Peyer's patch (tissue), 4 donors: ENCODE measurements at regions not wholly inside any gene's neighbourhood (a gene's known extent, or its start where the extent isn't known, plus 50 kb on each side); places are given as distances from the start of the nearest gene placed in this dataset.
"Not testable (repeated sequence)": the region's sequence is repeated elsewhere in the genome, so short reads cannot be mapped to it uniquely, and the experiment has no call there.

Experiments used
- POLR2A ChIP-seq, 2 donors: fragments of 450-650 bp; IDR thresholded peaks; one replicate each; pipeline ENCODE4 v1.5.1; 2017; ENCODE audit warnings: antibody characterized with exemption in 2 of 2, mild to moderate bottlenecking in 2 of 2, moderate library complexity in 2 of 2
- TF ChIP-seq, protein P1 (sequence below), 6 experiments: fragments of 450-650 bp in 4 of 6; fragments of 200-600 bp in 2 of 6; sonication (generic) in 1 of 6; IDR thresholded peaks; one replicate each; pipeline ENCODE4 v1.5.1; 2017 to 2019; ENCODE audit warnings: antibody characterized with exemption in 6 of 6, mild to moderate bottlenecking in 3 of 6, moderate library complexity in 1 of 6

DNA sequence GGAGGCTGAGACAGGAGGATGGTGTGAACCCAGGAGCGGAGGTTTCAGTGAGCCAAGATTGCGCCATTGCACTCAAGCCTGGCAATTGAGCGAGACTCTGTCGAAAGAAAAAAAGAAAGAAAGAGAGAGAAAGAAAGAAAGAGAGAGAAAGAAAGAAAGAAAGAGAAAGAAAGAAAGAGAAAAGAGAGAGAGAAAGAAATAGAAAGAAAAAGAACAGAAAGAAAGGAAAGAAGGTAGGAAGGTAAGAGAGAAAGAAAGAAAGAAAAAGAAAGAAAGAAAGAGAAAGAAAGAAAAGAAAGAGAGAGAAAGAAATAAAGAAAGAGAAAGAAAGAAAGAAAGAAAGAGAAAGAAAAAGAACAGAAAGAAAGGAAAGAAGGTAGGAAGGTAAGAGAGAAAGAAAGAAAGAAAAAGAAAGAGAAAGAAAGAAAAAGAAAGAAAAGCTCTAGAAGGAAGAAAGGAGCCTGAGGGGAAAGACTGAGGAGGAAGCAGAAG lies 54.1 kb downstream of the FHIP2A start:
- TF ChIP-seq, protein P1, sequence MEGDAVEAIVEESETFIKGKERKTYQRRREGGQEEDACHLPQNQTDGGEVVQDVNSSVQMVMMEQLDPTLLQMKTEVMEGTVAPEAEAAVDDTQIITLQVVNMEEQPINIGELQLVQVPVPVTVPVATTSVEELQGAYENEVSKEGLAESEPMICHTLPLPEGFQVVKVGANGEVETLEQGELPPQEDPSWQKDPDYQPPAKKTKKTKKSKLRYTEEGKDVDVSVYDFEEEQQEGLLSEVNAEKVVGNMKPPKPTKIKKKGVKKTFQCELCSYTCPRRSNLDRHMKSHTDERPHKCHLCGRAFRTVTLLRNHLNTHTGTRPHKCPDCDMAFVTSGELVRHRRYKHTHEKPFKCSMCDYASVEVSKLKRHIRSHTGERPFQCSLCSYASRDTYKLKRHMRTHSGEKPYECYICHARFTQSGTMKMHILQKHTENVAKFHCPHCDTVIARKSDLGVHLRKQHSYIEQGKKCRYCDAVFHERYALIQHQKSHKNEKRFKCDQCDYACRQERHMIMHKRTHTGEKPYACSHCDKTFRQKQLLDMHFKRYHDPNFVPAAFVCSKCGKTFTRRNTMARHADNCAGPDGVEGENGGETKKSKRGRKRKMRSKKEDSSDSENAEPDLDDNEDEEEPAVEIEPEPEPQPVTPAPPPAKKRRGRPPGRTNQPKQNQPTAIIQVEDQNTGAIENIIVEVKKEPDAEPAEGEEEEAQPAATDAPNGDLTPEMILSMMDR (IDR thresholded peaks at IDR 0.05): not testable (repeated sequence)
- TF ChIP-seq POLR2A (IDR thresholded peaks at IDR 0.05): not testable (repeated sequence)
